ENCODE measurements at regions not wholly inside any gene's neighbourhood (a gene's known extent, or its start where the extent isn't known, plus 50 kb on each side); places are given as distances from the start of the nearest gene placed in this dataset.
A peak's percentile ranks its signal among the peaks of the same experiment; 100 is the strongest.

- DNase-seq = no peak
These were observed 68.5 kb upstream of the ARMC2 start for GRCh38 chr6:108779536-108780275.

- DNase-seq = no peak
These were observed 67.4 kb upstream of the ARMC2 start for GRCh38 chr6:108780784-108781183.

GRCh38 chr6:108781419-108782100, 66.7 kb upstream of the ARMC2 start:
- DNase-seq = peak; percentile 39

GRCh38 chr6:108782179-108783041, 65.8 kb upstream of the ARMC2 start:
- peak; percentile 82 for DNase-seq

GRCh38 chr6:108785653-108786052, 62.6 kb upstream of the ARMC2 start:
- no peak for DNase-seq

GRCh38 chr6:108788416-108788815, 59.8 kb upstream of the ARMC2 start:
- no peak for DNase-seq

- no peak for DNase-seq
These were observed 58.7 kb upstream of the ARMC2 start for GRCh38 chr6:108789475-108789874.

GRCh38 chr6:108791700-108792099, 56.5 kb upstream of the ARMC2 start:
- DNase-seq = no peak

GRCh38 chr6:108793516-108794251, 54.5 kb upstream of the ARMC2 start:
- DNase-seq = no peak

- DNase-seq = no peak
These were observed 53.1 kb upstream of the ARMC2 start for GRCh38 chr6:108795122-108795521.

- no peak for DNase-seq
These were observed 52.4 kb upstream of the ARMC2 start for GRCh38 chr6:108795814-108796213.

GRCh38 chr6:108796875-108797274, 51.3 kb upstream of the ARMC2 start:
- no peak for DNase-seq

- DNase-seq = no peak
These were observed 50.1 kb upstream of the ARMC2 start for GRCh38 chr6:108797951-108798669.

All from activated naive CD4-positive, alpha-beta T cell treated with anti-CD3 and anti-CD28 coated beads, Interleukin-2, amount 50 U/mL, for 16 hours (primary cell).